HCEC 1CT (cell line): ENCODE measurements at regions not wholly inside any gene's neighbourhood (a gene's known extent, or its start where the extent isn't known, plus 50 kb on each side); places are given as distances from the start of the nearest gene placed in this dataset.
"Not testable (repeated sequence)": the region's sequence is repeated elsewhere in the genome, so short reads cannot be mapped to it uniquely, and the experiment has no call there.

Source experiments
- DNase-seq: peaks from one replicate; pipeline ENCODE4 v3.0.0-alpha.2; 2017

- no peak for DNase-seq
Measured at GRCh38 chr2:875687-876615, 74.7 kb upstream of the SNTG2 start.

DNA sequence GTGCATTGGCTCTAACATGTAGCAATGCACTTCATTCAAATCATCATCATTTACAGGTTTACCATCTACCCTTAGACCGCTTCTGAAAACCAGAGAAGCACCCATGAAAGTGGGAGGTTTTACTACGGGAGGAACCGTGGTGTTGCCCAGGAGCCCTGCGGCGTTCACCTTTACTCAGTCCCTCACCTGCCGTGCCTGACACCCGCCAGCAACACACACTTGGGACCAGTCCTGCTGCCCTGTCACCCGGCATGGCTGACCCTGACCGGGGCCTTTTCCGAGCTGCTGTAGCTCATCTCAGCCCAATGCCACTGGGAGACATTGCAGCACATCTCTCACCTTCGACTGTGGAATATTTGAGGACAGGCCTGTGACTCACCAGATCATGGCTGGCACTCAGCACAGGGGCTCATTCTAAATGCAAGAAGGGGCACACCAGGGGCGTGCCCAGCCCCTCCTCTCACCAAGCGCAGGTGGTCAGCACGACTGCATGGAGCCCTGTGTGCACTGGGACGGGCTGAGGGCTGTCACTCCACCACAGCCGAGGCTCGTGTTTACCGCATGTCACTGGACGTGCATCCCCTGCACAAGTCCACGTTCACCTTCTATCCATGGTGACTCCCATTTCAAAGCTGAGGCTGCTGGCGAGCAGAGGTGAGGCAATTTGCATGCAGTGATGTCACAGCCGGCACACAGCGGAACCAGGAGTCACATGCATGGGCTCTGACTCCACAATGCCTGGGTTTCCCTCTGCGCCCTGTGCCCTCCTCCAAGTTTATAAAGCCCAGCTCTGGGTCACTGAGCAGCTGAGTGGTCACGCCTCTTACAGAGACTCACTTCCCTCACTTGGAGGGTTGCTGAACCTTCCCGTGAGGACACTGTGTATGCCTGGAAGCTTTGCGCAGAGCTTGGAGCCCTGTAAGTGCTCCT, 76.7 kb upstream of the SNTG2 start:
- DNase-seq: no peak

- no peak for DNase-seq
Measured at GRCh38 chr2:873027-873426, 77.6 kb upstream of the SNTG2 start.

DNA sequence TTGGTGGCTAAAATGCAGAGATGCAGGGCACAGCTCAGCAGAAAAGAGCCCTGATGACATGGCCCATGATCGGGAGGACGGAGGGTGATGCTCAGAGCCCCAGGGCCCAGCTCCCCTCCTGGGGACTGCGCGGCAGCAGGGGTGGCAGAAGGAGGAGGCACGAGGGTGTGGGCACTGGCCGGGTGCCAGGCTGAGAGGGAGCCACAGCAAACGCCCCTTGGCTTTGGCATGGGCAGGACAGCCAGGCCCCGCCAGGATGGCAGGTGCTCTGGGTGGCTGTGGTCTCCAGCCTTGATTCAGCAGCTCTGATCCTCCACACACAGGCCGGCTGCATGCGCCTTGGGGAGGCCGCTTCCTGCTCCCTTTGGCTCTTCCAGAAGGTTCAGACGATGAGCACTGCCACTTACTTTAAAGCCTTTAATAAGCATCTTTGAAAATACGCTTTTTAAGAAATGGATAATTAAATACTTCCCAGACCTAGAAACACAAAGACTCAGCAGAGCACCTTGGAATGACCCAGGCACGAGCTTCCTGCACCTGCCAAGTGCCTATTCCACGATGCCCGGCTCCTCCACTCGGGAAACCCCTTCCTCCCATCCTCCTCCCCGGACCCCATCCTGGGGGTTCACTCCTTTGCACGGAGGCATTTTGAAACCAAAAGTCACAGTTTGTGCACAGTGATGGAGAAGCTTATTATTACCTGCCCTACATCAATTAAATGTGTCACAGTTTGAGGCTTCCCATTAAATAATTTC, 78.5 kb upstream of the SNTG2 start:
- no peak for DNase-seq

- DNase-seq: no peak
Measured at GRCh38 chr2:871175-871727, 79.4 kb upstream of the SNTG2 start.

DNA sequence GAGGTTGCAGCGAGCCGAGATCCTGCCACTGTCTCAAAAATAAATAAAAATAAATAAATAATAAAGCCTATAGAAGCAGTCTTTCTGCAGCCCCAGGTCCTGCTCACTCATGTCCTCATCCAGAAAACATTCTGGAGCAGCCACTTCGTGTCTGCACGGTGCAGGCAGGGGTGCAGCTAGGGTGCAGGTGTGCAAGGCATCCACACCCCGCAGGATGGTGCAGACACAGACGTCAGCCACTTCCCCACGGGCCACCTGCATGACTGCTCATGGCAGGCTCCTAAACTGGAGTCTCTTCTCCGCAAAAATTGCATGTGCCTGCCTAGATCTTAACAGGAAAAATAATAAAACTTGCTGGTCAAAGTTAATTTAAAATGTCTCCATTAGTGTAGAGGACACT, 80.2 kb upstream of the SNTG2 start:
- DNase-seq: no peak

GRCh38 chr2:869894-870293, 80.8 kb upstream of the SNTG2 start:
- no peak for DNase-seq

GRCh38 chr2:869357-869871, 81.2 kb upstream of the SNTG2 start:
- DNase-seq: no peak

GRCh38 chr2:868857-869256, 81.8 kb upstream of the SNTG2 start:
- DNase-seq: not testable (repeated sequence)

GRCh38 chr2:867296-867695, 83.4 kb upstream of the SNTG2 start:
- DNase-seq: no peak

GRCh38 chr2:866887-867286, 83.8 kb upstream of the SNTG2 start:
- DNase-seq: no peak

DNA sequence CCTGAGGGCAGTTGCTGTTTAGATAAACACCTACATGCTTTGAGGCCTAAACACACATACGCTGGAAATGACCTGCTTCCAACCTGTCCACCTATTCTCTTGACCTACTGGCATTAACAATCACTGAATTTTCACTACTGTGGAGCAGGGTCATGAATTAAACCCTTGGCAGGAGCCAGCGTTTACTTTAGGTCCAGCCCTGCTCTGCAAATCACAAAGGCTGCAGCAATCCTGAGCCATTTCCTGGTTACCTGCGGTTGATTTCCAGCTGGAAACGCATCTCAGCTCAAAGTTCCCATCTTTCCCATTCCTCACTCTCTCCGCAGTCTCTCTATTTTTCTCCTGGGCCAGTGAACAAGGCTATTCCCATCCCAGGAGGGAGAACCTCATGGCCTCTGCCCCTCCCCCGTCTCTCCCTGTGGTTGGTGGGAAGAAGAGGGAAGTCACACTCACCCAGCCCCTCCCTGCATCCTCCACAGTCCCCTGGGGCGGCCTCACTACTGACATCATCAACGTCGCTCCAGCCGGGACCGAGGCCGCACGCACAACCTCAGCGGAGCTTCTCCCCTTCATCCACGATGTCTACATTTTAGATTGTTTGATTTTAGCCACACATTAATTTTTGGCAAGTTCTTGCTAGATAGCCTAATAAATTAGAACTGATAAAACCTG, 84.5 kb upstream of the SNTG2 start:
- DNase-seq: no peak

DNA sequence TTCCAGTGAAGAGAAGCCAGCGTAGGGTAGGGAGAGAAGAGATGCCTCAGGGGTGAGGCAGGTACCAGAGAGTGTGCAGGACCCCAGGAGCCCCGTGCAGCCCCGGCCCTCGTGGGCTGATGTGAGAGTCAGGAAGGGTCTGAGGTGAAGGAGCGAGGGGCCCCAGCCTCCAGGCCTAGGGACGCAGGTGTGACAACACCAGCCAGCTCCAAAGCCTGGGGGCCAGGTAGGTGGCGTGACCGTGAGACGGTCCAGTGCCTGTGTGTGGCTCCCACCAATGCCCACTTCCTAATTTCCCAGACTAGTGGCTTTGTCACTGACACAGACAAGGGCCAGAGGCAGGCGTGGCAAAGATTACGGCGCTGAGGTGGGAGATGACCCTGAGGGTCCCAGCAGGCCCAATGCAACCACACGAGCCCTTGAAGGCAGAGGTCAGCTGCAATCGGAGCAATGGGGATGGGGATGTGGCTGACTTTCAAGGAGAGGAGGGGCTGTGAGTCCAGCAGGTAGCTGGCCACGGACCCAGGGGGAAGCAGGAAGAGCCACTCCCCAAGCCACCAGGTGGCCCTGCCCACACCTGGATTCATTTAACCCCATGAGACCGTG, 86.0 kb upstream of the SNTG2 start:
- DNase-seq: no peak

GRCh38 chr2:863732-864450, 86.8 kb upstream of the SNTG2 start:
- no peak for DNase-seq

DNA sequence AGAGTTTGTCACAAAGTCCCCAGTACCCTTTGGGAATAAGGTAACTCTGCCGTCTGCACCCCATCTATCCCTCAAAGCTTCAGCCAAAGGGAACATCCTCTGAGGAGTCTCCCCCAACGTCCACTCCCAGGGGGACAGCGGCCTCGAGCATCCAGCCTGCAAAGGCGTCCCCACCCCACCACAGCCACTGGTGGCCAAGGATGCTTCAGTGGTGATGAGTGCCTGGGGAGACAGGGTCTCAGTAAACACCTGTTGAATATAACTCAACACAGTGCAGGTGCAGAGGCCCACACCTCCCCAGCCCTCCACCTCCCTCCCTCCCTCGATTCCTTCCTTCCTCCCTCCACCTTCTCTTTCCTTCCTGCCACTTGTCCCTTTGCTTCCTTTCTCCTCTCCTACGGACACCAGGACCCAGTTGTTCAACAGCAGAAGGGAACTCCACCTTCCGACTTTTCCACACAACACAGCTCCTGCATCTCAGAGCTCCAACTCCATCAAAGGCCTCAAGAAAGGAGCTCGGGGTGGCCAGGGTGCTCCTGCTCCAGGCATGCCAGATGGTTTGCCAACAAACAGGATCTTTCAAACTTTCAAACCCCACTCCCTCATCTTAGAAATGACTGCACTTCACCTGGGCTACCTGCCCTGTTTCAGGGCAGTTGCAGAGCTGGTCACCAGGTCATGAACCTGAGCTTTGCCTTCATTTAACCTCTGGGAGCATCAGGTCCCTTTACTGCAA, 87.8 kb upstream of the SNTG2 start:
- DNase-seq: no peak

DNA sequence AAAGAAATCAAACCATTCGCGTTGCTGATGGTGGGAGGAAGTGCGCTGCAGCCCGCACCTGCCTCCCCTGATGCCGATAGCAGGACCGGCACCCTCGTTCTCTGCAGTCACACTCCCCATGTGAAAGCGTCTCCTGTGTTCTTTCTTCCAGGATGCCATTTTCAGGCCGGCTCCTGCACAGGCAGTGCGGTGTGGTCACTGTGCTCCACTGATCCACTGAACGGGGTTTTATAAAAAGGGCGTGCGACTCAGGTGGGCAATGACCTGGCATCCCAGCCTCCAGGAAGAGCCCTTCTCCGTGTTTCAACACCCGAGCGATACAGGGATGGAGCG, 88.3 kb upstream of the SNTG2 start:
- DNase-seq: no peak

- no peak for DNase-seq
Measured at GRCh38 chr2:861655-862354, 88.8 kb upstream of the SNTG2 start.

DNA sequence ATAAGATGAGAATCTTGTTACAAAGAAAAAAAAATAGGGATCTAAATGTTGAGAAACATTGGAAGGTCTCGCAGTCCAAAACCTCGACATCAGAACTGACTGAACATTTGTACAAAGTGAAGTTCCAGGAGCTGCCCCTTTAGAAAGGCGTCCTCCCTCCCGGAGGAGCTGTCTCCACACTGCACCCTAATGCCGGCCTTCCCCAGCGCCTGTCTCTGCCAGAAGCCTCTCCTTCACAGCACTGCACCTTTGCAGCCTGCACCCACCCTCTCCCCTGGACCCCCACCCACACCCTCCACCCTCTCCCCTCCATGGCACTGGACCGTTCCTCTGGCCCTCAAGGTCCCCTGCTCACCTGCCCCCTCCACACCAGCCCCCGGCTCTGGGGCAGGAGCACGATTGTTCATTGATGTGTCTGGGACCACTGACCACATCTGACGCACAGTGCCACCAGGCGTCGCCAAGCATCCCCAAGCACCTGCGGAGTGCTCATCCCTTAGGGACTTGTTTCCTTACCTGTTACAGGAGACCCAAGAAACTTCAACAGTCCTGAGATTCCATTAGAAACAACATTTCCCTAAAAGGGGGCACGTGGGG, 90.3 kb upstream of the SNTG2 start:
- DNase-seq: no peak

DNA sequence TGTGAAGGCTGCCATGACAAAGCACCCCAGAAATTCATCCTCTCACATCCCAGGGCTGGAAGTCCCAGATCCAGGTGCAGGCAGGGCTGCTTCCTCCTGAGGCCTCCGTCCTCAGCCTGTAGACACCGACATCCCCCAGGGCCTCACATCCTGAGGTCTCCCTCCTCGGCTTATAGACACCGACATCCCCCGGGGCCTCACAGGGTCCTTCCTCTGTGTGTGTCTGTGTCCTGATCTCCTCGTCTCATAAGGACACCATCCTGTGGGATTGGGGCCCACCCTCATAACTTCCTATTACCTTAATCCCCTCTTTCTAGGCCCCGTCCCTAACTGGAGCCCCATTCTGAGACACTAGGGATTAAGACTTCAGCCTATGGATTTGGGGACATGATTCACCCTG, 92.0 kb upstream of the SNTG2 start:
- no peak for DNase-seq
